Body of pancreas (tissue), 4 donors: ENCODE measurements at regions not wholly inside any gene's neighbourhood (a gene's known extent, or its start where the extent isn't known, plus 50 kb on each side); places are given as distances from the start of the nearest gene placed in this dataset.

Experiments
- CTCF ChIP-seq, 7 experiments: fragments of 450-650 bp in 4 of 7; fragments of 200-600 bp in 3 of 7; sonication (generic) in 3 of 7; IDR thresholded peaks; one replicate each; pipeline ENCODE4 v1.5.1; 2016 to 2019; ENCODE audit warnings: antibody characterized with exemption in 7 of 7
- POLR2A ChIP-seq, 3 donors: fragments of 450-650 bp; IDR thresholded peaks; one replicate each; pipeline ENCODE4 v1.6.1; 2016; ENCODE audit warnings: antibody characterized with exemption in 3 of 3, mild to moderate bottlenecking in 2 of 3

DNA sequence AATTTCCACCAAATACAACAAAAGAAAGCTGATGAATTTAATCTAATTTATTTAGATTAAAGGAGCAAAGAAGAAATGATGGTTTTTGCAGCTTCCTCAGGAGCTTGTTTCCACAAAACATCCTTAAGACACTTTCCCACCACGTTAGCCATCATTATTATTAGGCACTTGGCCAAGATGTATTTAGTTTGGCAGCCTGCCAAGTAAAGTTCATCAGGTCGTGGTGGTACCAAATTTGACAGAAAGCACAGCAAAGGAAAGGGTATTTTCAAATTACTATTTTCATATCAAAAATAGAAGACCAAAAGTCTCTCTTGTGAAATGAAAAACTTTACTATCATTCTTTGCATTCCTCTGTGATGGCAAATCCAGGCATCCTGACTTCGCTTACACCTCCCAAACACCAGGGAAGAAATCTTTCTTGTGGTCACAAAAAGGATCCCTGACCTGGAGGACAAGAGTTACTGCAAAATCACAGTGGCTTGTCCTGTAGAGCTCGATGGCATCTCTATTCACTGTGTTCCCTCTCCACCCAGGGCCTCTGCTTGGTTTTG lies 123.1 kb upstream of the INHBA start:
- no peak for TF ChIP-seq POLR2A (IDR thresholded peaks at IDR 0.05)
- TF ChIP-seq CTCF (IDR thresholded peaks at IDR 0.05): no peak
